Endothelial cell of umbilical vein (primary cell): ENCODE measurements at regions not wholly inside any gene's neighbourhood (a gene's known extent, or its start where the extent isn't known, plus 50 kb on each side); places are given as distances from the start of the nearest gene placed in this dataset.

Experiments used
- BruUV-seq: library from RNA; stranded (reverse); fragments of 400-500 nt; replicated peaks from 2 replicates; lab custom pipeline; 2021; lab: Mats Ljungman, UMichigan
- CTCF ChIA-PET: fragments of 300-600, 350-600 bp; sonication (Branson Sonifier 250); formaldehyde crosslinking; loops from one replicate; lab custom pipeline; 2021; ENCODE audit warnings: antibody characterized with exemption, inconsistent platforms; lab: Charles Lee
- POLR2A ChIA-PET: fragments of 300-600, 350-600 bp; sonication (Branson Sonifier 250); formaldehyde crosslinking; loops from one replicate; lab custom pipeline; 2021; ENCODE audit warnings: antibody characterized with exemption, inconsistent platforms; lab: Charles Lee
- DNase-seq: peaks from one replicate; pipeline ENCODE4 v3.0.0-alpha.2; 2011; ENCODE audit warnings: low read depth, low spot score
- FAIRE-seq: peaks from 2 replicates; lab custom pipeline; 2011; peaks lifted over from hg19 to GRCh38; lab: Jason Lieb, UNC
- H2AFZ ChIP-seq: 2 replicates; pipeline ENCODE4 v1.6.0; 2012; ENCODE audit warnings: low read depth, low read length, control low read depth, inconsistent platforms
- H3K27ac ChIP-seq: 2 replicates; pipeline ENCODE4 v1.5.1; 2011; ENCODE audit warnings: low read depth, mild to moderate bottlenecking, control low read depth, low read length, moderate library complexity; ENCODE audit not compliant: insufficient read depth
- H3K27me3 ChIP-seq, 2 experiments: 2 replicates each; pipeline versions ENCODE4 v1.6.0 to v1.6.1; 2011; ENCODE audit warnings: low read length in 2 of 2, mixed read lengths in 1 of 2; ENCODE audit not compliant: control insufficient read depth in 2 of 2, insufficient read depth in 2 of 2
- H3K36me3 ChIP-seq, 2 experiments: 2 replicates in 1 of 2; 3 replicates in 1 of 2; pipeline ENCODE4 v1.5.1; 2011; ENCODE audit warnings: low read length in 2 of 2, mild to moderate bottlenecking in 1 of 2, moderate library complexity in 1 of 2; ENCODE audit not compliant: control insufficient read depth in 2 of 2, insufficient read depth in 2 of 2; ENCODE audit errors: extremely low read depth in 1 of 2
- H3K4me1 ChIP-seq: 3 replicates; pipeline ENCODE4 v1.5.1; 2011; ENCODE audit warnings: mild to moderate bottlenecking, low read length; ENCODE audit not compliant: control insufficient read depth, insufficient read depth; ENCODE audit errors: extremely low read depth
- H3K4me2 ChIP-seq: 2 replicates; pipeline ENCODE4 v1.6.1; 2011; ENCODE audit warnings: low read length, control low read depth, mixed read lengths; ENCODE audit not compliant: insufficient read depth
- H3K4me3 ChIP-seq, 3 experiments: fragments of 200-600 bp in 1 of 3; sonication (generic), shearing (Covaris generic) in 1 of 3; replicated peaks in 1 of 3; 2 replicates each; pipeline ENCODE4 v1.5.1; 2011 to 2016; ENCODE audit warnings: control low read depth in 3 of 3, low read length in 3 of 3, mild to moderate bottlenecking in 2 of 3, inconsistent platforms in 1 of 3, low read depth in 1 of 3, moderate library complexity in 1 of 3; ENCODE audit not compliant: insufficient read depth in 1 of 3
- H3K79me2 ChIP-seq: 2 replicates; pipeline ENCODE4 v1.6.0; 2012; ENCODE audit warnings: low read length, inconsistent platforms; ENCODE audit not compliant: control insufficient read depth, insufficient read depth
- H3K9ac ChIP-seq: replicated peaks from 2 replicates; pipeline ENCODE3; 2011; ENCODE audit warnings: low read length, control low read depth; ENCODE audit not compliant: insufficient read depth; ENCODE audit errors: extremely low read depth
- H3K9me1 ChIP-seq: replicated peaks from 3 replicates; pipeline ENCODE4 v1.6.0; 2011; ENCODE audit warnings: mild to moderate bottlenecking, low read length; ENCODE audit not compliant: control insufficient read depth, insufficient read depth; ENCODE audit errors: extremely low read depth
- H3K9me3 ChIP-seq: replicated peaks from 2 replicates; pipeline ENCODE4 v1.5.1; 2012; ENCODE audit warnings: low read length, inconsistent platforms; ENCODE audit not compliant: control insufficient read depth, insufficient read depth
- H4K20me1 ChIP-seq: replicated peaks from 2 replicates; pipeline ENCODE3; 2011; ENCODE audit warnings: mild to moderate bottlenecking, low read length; ENCODE audit not compliant: control insufficient read depth, insufficient read depth; ENCODE audit errors: extremely low read depth
- EZH2 ChIP-seq: IDR thresholded peaks from 2 replicates; pipeline ENCODE4 v1.6.1; 2012; ENCODE audit warnings: borderline replicate concordance, low read depth, mild to moderate bottlenecking, moderate library complexity, low read length, inconsistent platforms; ENCODE audit not compliant: severe bottlenecking
- FOS ChIP-seq: IDR thresholded peaks from 2 replicates; pipeline ENCODE4 v1.6.1; 2011; ENCODE audit warnings: mild to moderate bottlenecking, low read length, moderate library complexity, borderline replicate concordance; ENCODE audit not compliant: insufficient read depth
- GATA2 ChIP-seq: IDR thresholded peaks from 2 replicates; pipeline ENCODE4 v1.7.0; 2011; ENCODE audit warnings: low read depth, mild to moderate bottlenecking, moderate library complexity, mixed read lengths, low read length; ENCODE audit not compliant: insufficient read length, insufficient read depth
- JUN ChIP-seq: IDR thresholded peaks from 2 replicates; pipeline ENCODE4 v1.6.1; 2011; ENCODE audit warnings: borderline replicate concordance, low read depth; ENCODE audit not compliant: insufficient read length, insufficient read depth
- MYC ChIP-seq: IDR thresholded peaks from one replicate; pipeline ENCODE4 v1.6.1; 2011; ENCODE audit warnings: mild to moderate bottlenecking, low read depth, low read length
- POLR2A ChIP-seq: IDR thresholded peaks from 2 replicates; pipeline ENCODE4 v1.6.1; 2012; ENCODE audit warnings: low read depth, mild to moderate bottlenecking, control low read depth, low read length
- POLR2AphosphoS5 ChIP-seq: IDR thresholded peaks from 2 replicates; pipeline ENCODE4 v1.6.1; 2012; ENCODE audit warnings: low read depth, mild to moderate bottlenecking, control low read depth, low read length, moderate library complexity; ENCODE audit not compliant: insufficient read depth
- dilution Hi-C: fragments of 300-500 bp; cut with MboI; formaldehyde crosslinking; loops from one replicate; pipeline ENCODE4 v1.15.0; 2019; ENCODE audit warnings: low sequenced_read_pairs; ENCODE audit not compliant: extremely low pct_ligation_motif_present
- intact Hi-C: fragments of 100-400 bp; cut with micrococcal nuclease; formaldehyde crosslinking; loops from one replicate; pipeline ENCODE4 v1.10.0; 2022
- TF ChIP-seq, protein P1 (sequence below), 2 donors: IDR thresholded peaks; 1 replicate in 1 of 2; 2 replicates in 1 of 2; pipeline ENCODE4 v1.5.1; 2011; ENCODE audit warnings: low read length in 2 of 2, mild to moderate bottlenecking in 2 of 2, moderate library complexity in 2 of 2, control low read depth in 1 of 2, inconsistent platforms in 1 of 2, low read depth in 1 of 2; ENCODE audit not compliant: insufficient read depth in 1 of 2; ENCODE audit errors: extremely low read depth in 1 of 2
- TF ChIP-seq, protein P2 (sequence below): IDR thresholded peaks from 2 replicates; pipeline ENCODE4 v1.6.1; 2011; ENCODE audit not compliant: insufficient read depth, insufficient read length

DNA sequence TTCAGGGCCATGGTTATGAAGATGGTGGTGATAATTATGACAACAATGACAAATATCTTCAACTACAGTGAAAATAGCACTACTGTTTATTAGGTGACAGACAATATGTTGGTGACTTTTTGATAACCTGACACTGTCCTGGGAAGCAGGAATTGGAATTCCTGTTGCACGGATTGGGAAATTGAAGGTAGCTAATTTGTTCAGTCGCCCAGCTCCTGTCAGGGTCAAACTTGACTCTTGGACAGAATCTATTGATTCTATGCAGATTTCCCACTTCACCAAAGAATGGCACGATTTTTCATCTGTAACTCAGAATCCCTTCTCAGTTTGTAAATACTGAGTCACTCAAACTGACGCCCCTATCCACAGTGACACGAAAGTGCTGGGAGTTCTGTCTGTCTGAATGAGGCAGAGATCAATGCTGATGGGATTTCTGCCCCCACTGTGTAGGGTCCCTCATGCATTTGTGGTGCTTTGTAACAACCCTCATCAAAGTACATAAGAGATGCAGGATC lies 779.5 kb upstream of the ID2 start:
- peaks cover 3% of the 10 kb centered on the region for H3K9me3 ChIP-seq
- intact Hi-C loops, result no loop called here
- no peaks in the 10 kb centered on the region for H3K36me3 ChIP-seq
- dilution Hi-C loops, result no loop called here
- ChIA-PET POLR2A (no interaction called here), CTCF (no interaction called here)
- H3K4me2 ChIP-seq, result no peak overlapping the region
- no peak overlapping the region for H3K27ac ChIP-seq
- FAIRE-seq, result no peak
- no peaks in the 10 kb centered on the region for H4K20me1 ChIP-seq
- no peak overlapping the region for H3K4me3 ChIP-seq
- no peaks in the 10 kb centered on the region for H3K4me1 ChIP-seq
- no peak for DNase-seq
- H3K79me2 ChIP-seq, result no peaks in the 10 kb centered on the region
- no peaks in the 10 kb centered on the region for H3K9me1 ChIP-seq
- H2AFZ ChIP-seq, result no peak overlapping the region
- no TSS peak for BruUV-seq
- TF ChIP-seq JUN, result no peak
- TF ChIP-seq GATA2, result no peak
- TF ChIP-seq POLR2A, result no peak
- no peak for TF ChIP-seq POLR2AphosphoS5
- no peak for TF ChIP-seq MYC
- TF ChIP-seq, protein P1, sequence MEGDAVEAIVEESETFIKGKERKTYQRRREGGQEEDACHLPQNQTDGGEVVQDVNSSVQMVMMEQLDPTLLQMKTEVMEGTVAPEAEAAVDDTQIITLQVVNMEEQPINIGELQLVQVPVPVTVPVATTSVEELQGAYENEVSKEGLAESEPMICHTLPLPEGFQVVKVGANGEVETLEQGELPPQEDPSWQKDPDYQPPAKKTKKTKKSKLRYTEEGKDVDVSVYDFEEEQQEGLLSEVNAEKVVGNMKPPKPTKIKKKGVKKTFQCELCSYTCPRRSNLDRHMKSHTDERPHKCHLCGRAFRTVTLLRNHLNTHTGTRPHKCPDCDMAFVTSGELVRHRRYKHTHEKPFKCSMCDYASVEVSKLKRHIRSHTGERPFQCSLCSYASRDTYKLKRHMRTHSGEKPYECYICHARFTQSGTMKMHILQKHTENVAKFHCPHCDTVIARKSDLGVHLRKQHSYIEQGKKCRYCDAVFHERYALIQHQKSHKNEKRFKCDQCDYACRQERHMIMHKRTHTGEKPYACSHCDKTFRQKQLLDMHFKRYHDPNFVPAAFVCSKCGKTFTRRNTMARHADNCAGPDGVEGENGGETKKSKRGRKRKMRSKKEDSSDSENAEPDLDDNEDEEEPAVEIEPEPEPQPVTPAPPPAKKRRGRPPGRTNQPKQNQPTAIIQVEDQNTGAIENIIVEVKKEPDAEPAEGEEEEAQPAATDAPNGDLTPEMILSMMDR (IDR thresholded peaks at IDR 0.05; ENCODE audit: extremely low read depth in 1 of 2, insufficient read depth in 1 of 2, low read depth in 1 of 2, low read length in 2 of 2), result no peak
- TF ChIP-seq FOS, result no peak
- no peak for TF ChIP-seq EZH2
- TF ChIP-seq, protein P2, sequence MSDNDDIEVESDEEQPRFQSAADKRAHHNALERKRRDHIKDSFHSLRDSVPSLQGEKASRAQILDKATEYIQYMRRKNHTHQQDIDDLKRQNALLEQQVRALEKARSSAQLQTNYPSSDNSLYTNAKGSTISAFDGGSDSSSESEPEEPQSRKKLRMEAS, result no peak
- H3K9ac ChIP-seq, result no peak overlapping the region
- H3K27me3 ChIP-seq, result no peaks in the 10 kb centered on the region
